Posterior vena cava (tissue), 2 donors: ENCODE measurements at regions not wholly inside any gene's neighbourhood (a gene's known extent, or its start where the extent isn't known, plus 50 kb on each side); places are given as distances from the start of the nearest gene placed in this dataset.
"Not testable (repeated sequence)": the region's sequence is repeated elsewhere in the genome, so short reads cannot be mapped to it uniquely, and the experiment has no call there.

Source experiments
- DNase-seq: peaks from one replicate; pipeline ENCODE4 v3.0.0-alpha.2; 2020; ENCODE audit warnings: low spot score
- intact Hi-C, 2 donors: fragments of 100-400 bp; cut with DNase I; formaldehyde crosslinking; loops; one replicate each; pipeline versions ENCODE4 v1.14.1 to v1.14.2; 2022 to 2023
- donor health status: DM: yes; HTN: yes; CAD: no.
- donor health status: DM: yes; HTN: yes; CAD: no.

DNA sequence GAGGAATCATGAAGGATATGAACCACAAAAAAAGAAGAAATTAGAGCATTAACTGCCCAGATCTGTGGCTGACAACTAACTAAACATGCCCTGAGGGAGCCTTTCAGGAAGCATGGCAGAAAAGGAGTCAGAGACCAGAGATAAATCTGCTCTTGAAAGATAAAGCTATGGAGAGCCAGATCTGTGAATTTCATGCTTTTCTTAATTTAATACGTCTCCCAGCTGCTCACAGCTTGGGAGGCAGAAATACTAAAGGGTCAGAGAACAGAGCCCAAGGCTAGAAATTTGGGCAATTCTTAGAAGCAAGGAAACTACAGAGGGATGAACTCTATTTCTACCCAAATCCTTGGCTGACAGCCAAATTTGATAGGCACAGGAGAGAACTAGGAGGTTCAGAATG, 223.0 kb upstream of the DPP10 start:
- intact Hi-C loops: no loop called here

GRCh38 chr2:114222344-114222743, 220.1 kb upstream of the DPP10 start:
- no peak for DNase-seq
- intact Hi-C loops: no loop called here

More for the DNA sequence above, 223.0 kb upstream of the DPP10 start:
- no peak for DNase-seq

GRCh38 chr2:114231921-114232320, 210.5 kb upstream of the DPP10 start:
- intact Hi-C loops: no loop called here
- no peak for DNase-seq

GRCh38 chr2:114237331-114237730, 205.1 kb upstream of the DPP10 start:
- no peak for DNase-seq
- intact Hi-C loops: no loop called here

DNA sequence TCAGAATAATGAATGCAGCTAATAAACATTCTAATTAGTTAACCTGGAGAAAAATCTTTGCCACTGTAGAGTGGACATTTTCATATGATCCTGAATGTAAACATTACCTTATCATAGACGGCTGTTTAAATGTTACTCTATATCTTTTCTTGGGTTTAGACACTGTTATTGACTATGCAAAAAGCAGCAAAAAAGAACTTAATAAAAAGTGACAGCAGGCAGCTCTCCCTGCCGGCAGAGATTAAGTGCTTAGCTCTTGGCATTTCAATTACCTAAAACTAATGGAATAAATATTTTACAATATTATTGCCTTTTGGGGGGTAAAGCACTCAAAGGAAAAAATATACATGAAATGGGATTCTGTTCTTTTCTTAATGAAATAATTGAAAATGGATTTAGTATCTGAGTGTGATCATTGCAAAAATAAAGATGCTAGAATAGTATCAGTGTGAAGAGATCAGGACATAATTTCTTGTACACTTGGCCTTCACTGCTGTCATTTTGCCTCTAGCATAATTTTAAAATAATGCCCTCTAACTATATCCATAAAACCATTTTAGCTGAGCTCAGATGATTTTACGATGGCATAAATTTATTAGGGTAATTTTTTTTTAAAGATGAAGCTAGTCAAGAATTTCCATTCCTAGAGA, 203.4 kb upstream of the DPP10 start:
- intact Hi-C loops: no loop called here
- DNase-seq: no peak

DNA sequence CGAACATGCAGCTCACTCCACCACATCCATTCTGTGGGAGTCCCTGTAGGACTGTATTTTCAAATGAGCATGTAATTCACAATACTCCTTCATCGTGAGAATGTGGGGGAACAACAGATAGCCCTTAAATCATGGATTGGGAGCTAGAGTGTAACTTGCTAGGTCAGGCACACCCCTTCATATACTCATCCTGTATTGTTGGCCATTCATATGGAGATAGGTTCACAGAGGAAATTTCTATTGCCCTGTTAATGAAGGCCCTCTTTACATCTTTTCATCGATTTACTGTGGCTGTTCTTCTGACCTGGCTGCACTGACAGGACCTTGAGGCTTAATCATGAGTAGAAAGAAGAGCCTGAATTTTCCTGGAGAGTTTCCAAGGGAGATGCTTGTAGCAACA, 193.8 kb upstream of the DPP10 start:
- intact Hi-C loops: no loop called here
- DNase-seq: no peak

DNA sequence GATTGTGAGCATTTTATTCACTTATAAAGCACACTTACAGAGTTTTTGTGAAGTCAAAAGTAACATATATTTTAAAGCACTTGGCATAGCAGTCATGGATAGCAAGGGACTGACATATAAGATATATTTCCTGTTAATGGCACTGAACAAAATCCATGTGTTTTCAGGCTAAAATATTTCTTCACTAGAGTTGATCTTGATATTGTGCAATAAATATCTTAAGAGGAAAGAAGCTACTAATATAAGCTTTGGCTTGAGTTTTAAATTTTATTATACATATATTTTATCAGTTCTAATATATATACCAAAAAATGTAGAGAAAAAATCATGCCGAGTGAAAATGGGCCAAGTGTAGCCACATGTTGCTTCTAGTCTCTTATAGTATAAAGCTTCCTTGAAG, 189.7 kb upstream of the DPP10 start:
- intact Hi-C loops: no loop called here
- no peak for DNase-seq

GRCh38 chr2:114254875-114255274, 187.6 kb upstream of the DPP10 start:
- intact Hi-C loops: no loop called here
- no peak for DNase-seq

- DNase-seq: no peak
- intact Hi-C loops: no loop called here
Observed at GRCh38 chr2:114259389-114259788, 183.1 kb upstream of the DPP10 start.

- no peak for DNase-seq
- intact Hi-C loops: no loop called here
Observed at GRCh38 chr2:114261366-114261765, 181.1 kb upstream of the DPP10 start.

DNA sequence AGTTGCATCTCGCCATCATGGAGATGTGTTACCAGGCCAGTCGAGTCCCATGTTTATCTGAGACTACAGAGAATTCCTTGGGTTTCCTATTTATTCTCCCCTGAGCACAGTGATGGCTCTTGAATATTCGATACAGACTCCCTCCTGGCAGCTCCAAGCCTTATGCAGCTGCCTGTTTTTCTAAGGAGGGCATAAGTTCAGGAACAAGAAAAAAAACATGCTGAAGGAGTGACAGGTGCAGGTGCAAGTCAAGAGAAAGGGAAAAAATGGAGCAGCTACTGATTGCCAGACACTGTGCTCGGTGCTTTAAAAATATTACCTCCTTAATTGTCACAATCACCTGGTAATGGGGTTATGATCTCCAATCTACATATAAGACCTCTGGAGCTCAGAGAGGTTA, 177.2 kb upstream of the DPP10 start:
- intact Hi-C loops: no loop called here
- no peak for DNase-seq

DNA sequence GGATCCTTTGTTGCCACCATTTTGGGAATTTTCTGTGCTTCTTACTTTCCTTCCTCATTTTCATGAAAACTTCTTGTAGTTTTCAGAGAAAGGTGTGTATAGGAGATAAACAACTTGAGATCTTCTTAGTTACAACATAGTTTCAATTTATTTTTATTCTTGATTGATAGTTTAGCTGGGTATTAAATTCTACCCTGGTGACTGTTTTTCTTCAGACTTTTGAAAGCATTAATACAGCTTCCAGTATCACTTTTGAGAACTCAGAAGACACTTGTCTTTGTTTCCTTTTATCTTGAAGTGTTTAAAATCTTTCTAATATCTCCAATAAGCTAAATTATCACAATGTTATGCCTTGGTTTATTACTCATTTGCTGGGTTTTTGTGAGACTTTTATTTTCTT, 167.5 kb upstream of the DPP10 start:
- intact Hi-C loops: no loop called here

GRCh38 chr2:114281188-114281587, 161.3 kb upstream of the DPP10 start:
- DNase-seq: no peak
- intact Hi-C loops: no loop called here

More for the DNA sequence above, 167.5 kb upstream of the DPP10 start:
- no peak for DNase-seq

DNA sequence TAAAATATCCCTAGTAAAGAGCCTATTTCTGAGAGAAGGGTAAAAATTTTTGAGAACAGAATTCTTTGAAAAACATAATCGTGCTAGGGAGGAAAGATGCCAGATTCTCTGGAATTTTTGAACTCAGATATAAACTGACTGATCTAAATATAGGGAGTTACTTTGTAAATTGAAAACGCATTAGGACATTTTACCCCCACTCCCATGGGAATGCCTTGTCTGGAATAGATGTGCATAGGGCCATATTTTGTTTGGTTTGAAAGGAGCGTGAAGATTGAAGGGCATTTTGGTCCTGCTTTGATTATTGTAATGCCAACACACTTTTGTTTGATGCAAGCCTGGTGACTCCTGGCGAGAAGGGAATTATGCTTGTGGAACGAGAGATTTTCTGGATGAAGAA, 158.7 kb upstream of the DPP10 start:
- intact Hi-C loops: no loop called here
- no peak for DNase-seq

DNA sequence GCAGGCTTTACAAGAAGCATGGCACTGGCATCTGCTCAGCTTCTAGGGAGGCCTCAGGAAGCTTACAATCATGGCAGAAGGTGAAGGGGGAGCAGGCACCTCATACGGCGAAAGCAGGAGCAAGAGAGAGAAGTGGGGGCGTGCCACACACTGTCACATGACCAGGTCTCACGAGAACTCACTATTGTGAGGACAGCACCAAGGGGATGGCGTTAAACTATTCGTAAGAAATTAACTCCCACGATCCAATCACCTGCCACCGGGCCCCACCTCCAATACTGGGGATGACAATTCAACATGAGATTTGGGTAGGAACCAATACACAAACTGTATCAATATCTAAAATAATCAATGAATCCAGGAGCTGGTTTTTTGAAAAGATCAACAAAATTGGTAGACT, 156.0 kb upstream of the DPP10 start:
- intact Hi-C loops: no loop called here
- no peak for DNase-seq

GRCh38 chr2:114293355-114293754, 149.1 kb upstream of the DPP10 start:
- no peak for DNase-seq
- intact Hi-C loops: no loop called here

DNA sequence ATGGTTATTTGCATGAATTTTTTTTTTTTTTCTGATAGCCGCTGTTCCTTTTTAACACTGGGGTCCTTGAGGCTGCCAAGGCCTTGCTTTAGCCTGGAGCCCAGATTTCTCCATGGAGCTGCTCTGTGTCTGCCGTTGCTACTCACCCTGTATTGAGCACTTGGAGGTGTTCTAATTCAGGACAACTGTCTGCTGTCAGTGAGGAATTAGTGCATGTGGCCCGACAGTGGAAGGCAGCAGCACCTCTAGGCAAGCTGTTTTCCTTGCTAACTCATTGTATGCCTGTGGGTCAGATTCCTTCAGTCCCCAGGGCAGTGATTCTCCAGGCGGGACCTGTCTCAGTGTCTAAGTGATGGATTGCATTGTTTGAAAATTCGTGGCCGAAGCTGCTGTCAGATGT, 147.7 kb upstream of the DPP10 start:
- intact Hi-C loops: no loop called here
- DNase-seq: no peak

DNA sequence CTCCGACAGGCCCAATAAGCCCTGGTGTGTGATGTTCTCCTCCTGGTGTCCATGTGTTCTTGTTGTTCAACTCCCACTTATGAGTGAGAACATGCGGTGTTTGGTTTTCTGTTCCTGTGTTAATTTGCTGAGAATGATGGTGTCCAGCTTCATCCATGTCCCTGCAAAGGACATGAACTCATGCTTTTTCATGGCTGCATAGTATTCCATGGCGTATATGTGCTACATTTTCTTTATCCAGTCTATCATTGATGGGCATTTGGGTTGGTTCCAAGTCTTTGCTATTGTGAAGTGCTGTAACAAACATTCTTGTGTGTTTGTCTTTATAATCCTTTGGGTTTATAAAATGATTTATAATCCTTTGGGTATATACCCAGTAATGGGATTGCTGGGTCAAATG, 142.1 kb upstream of the DPP10 start:
- DNase-seq, intact Hi-C loops: not testable (repeated sequence)

- intact Hi-C loops: loop anchor here in 1 of 2 donors (5.0 kb wide), 1 partner anchor 289 kb away; no protein-coding TSS in a partner anchor
Observed at GRCh38 chr2:114316532-114317300, 125.7 kb upstream of the DPP10 start.

DNA sequence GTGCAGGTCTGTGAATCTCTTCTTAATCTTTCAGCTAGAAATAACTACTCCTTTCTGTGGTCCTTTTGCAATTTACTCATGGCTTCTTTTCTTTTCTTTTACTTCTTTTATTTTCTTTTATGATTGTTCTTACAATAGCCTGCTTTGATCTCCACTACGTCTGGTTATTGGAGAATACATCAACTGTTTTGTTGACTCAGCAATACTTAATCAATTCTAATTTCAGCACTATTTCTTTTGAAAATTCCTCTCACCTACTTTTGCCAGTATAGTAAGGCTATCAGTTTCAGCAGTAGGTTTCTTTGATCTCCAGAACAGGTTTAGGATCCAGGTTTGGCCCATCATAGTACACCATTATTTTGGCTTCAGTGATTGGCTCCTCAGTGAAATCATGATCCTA, 111.8 kb upstream of the DPP10 start:
- intact Hi-C loops: loop anchor here in 1 of 2 donors (5.0 kb wide), 1 partner anchor 587 kb away; no protein-coding TSS in a partner anchor
- no peak for DNase-seq

More at GRCh38 chr2:114316532-114317300, 125.7 kb upstream of the DPP10 start:
- no peak for DNase-seq

GRCh38 chr2:114331934-114332333, 110.5 kb upstream of the DPP10 start:
- intact Hi-C loops: loop anchor here in 1 of 2 donors (5.0 kb wide), 1 partner anchor 585 kb away; no protein-coding TSS in a partner anchor
- no peak for DNase-seq
